Neural progenitor cell (in vitro differentiated cells): ENCODE measurements at regions not wholly inside any gene's neighbourhood (a gene's known extent, or its start where the extent isn't known, plus 50 kb on each side); places are given as distances from the start of the nearest gene placed in this dataset.

Experiments used
- DNase-seq: peaks from one replicate; pipeline ENCODE4 v3.0.0-alpha.2; 2016; ENCODE audit warnings: low spot score
- H2AFZ ChIP-seq: fragments of 200-600 bp; sonication (generic); replicated peaks from 2 replicates; pipeline ENCODE4 v1.6.1; 2016; ENCODE audit warnings: antibody characterized with exemption
- H3F3A ChIP-seq: fragments of 200-600 bp; sonication (generic); 2 replicates; pipeline ENCODE4 v1.6.1; 2016; ENCODE audit warnings: antibody characterized with exemption, low read depth
- H3K27ac ChIP-seq: fragments of 200-600 bp; sonication (generic); 2 replicates; pipeline ENCODE4 v1.5.1; 2016; ENCODE audit warnings: mild to moderate bottlenecking
- H3K27me3 ChIP-seq: fragments of 200-600 bp; sonication (generic); 2 replicates; pipeline ENCODE4 v1.6.1; 2016; ENCODE audit warnings: mild to moderate bottlenecking, moderate library complexity
- H3K36me3 ChIP-seq: fragments of 200-600 bp; sonication (generic); 2 replicates; pipeline ENCODE4 v1.5.1; 2016
- H3K4me1 ChIP-seq: fragments of 200-600 bp; sonication (generic); 2 replicates; pipeline ENCODE4 v1.6.1; 2016; ENCODE audit warnings: mixed run types
- H3K4me2 ChIP-seq: fragments of 200-600 bp; sonication (generic); 2 replicates; pipeline ENCODE4 v1.6.1; 2016
- H3K4me3 ChIP-seq: fragments of 200-600 bp; sonication (generic); 2 replicates; pipeline ENCODE4 v1.5.1; 2016
- H3K79me2 ChIP-seq: fragments of 200-600 bp; sonication (generic); 2 replicates; pipeline ENCODE4 v1.6.1; 2016; ENCODE audit warnings: low read depth
- H3K9ac ChIP-seq: fragments of 200-600 bp; sonication (generic); 2 replicates; pipeline ENCODE4 v1.6.1; 2016
- H3K9me3 ChIP-seq: fragments of 200-600 bp; sonication (generic); 2 replicates; pipeline ENCODE4 v1.5.1; 2016; ENCODE audit warnings: low read depth
- H4K20me1 ChIP-seq: fragments of 200-600 bp; sonication (generic); 2 replicates; pipeline ENCODE4 v1.6.1; 2016; ENCODE audit warnings: low read depth
- H3K27ac Mint-ChIP-seq: 3 replicates; pipeline ENCODE4 v1.8.0; 2021; ENCODE audit warnings: mixed read lengths
- H3K27me3 Mint-ChIP-seq: 2 replicates; pipeline ENCODE4 v1.8.0; 2022; ENCODE audit warnings: low read depth, mild to moderate bottlenecking, inconsistent platforms, moderate library complexity, mixed read lengths; ENCODE audit not compliant: insufficient read depth
- H3K36me3 Mint-ChIP-seq: 3 replicates; pipeline ENCODE4 v1.8.0; 2021; ENCODE audit warnings: mixed read lengths
- H3K4me1 Mint-ChIP-seq: 3 replicates; pipeline ENCODE4 v1.8.0; 2021; ENCODE audit warnings: mixed read lengths
- H3K4me3 Mint-ChIP-seq: 3 replicates; pipeline ENCODE4 v1.8.0; 2021; ENCODE audit warnings: mild to moderate bottlenecking, moderate library complexity, mixed read lengths
- H3K9me3 Mint-ChIP-seq: 3 replicates; pipeline ENCODE4 v1.8.0; 2020; ENCODE audit warnings: mixed read lengths
- EZH2 ChIP-seq: fragments of 200-600 bp; sonication (generic); IDR thresholded peaks from 2 replicates; pipeline ENCODE4 v1.6.1; 2017; ENCODE audit warnings: antibody characterized with exemption, mild to moderate bottlenecking, moderate library complexity
- EZH2phosphoT487 ChIP-seq: fragments of 200-600 bp; sonication (generic); IDR thresholded peaks from 2 replicates; pipeline ENCODE4 v1.6.1; 2017; ENCODE audit warnings: antibody characterized with exemption
- TF ChIP-seq, protein P1 (sequence below): fragments of 200-600 bp; sonication (generic); IDR thresholded peaks from 2 replicates; pipeline ENCODE4 v1.5.1; 2017; ENCODE audit warnings: antibody characterized with exemption, mild to moderate bottlenecking

- Histone ChIP-seq H3K4me3 (no peak overlapping the region), H3K36me3 (no peaks in the 10 kb centered on the region), H3K9me3 (no peaks in the 10 kb centered on the region), H4K20me1 (no peaks in the 10 kb centered on the region), H3K4me2 (no peak overlapping the region), H3K27ac (no peak overlapping the region), H3K9ac (no peak overlapping the region), H2AFZ (no peak overlapping the region), H3K27me3 (no peaks in the 10 kb centered on the region), H3F3A (no peaks in the 10 kb centered on the region), H3K4me1 (no peaks in the 10 kb centered on the region), H3K79me2 (no peaks in the 10 kb centered on the region)
- Mint-ChIP-seq H3K27me3 (peaks cover 7% of the 10 kb centered on the region), H3K4me3 (no peak overlapping the region), H3K4me1 (no peaks in the 10 kb centered on the region), H3K9me3 (no peaks in the 10 kb centered on the region), H3K27ac (no peak overlapping the region), H3K36me3 (no peaks in the 10 kb centered on the region)
- TF ChIP-seq EZH2phosphoT487, result no peak
- no peak for TF ChIP-seq EZH2
- DNase-seq, result no peak
These were observed 593.5 kb downstream of the BCL11A start for GRCh38 chr2:59959944-59960343.

DNA sequence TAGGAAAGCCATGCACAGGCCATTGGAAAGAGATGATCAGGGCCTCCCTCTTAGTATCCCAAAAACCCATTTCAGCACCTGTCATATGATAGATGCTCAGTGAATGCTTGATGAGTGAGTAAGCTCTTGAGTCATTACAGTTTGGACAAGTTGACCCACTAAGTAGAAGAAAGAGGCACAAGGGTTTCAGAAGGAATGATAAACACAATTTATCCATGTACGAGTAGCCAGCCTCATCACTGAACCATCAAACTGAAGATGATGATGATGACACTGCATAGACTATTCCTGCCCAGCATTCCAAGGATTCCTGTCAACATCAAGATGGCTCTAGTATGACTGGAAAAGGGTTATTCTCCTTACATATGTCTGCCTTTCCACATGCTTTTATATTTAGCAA, 596.0 kb downstream of the BCL11A start:
- H3K9ac ChIP-seq, result no peak overlapping the region
- Mint-ChIP-seq H3K27me3 (peaks cover 7% of the 10 kb centered on the region), H3K4me1 (no peaks in the 10 kb centered on the region), H3K9me3 (no peaks in the 10 kb centered on the region), H3K4me3 (no peak overlapping the region), H3K27ac (no peak overlapping the region), H3K36me3 (no peaks in the 10 kb centered on the region)
- no peaks in the 10 kb centered on the region for H3F3A ChIP-seq
- H3K4me2 ChIP-seq, result no peak overlapping the region
- H3K4me3 ChIP-seq, result no peak overlapping the region
- no peaks in the 10 kb centered on the region for H3K79me2 ChIP-seq
- H3K9me3 ChIP-seq, result no peaks in the 10 kb centered on the region
- H3K36me3 ChIP-seq, result no peaks in the 10 kb centered on the region
- H3K27me3 ChIP-seq, result no peaks in the 10 kb centered on the region
- no peak for DNase-seq
- no peaks in the 10 kb centered on the region for H4K20me1 ChIP-seq
- H2AFZ ChIP-seq, result no peak overlapping the region
- no peak overlapping the region for H3K27ac ChIP-seq
- TF ChIP-seq EZH2phosphoT487, result no peak
- TF ChIP-seq, protein P1, sequence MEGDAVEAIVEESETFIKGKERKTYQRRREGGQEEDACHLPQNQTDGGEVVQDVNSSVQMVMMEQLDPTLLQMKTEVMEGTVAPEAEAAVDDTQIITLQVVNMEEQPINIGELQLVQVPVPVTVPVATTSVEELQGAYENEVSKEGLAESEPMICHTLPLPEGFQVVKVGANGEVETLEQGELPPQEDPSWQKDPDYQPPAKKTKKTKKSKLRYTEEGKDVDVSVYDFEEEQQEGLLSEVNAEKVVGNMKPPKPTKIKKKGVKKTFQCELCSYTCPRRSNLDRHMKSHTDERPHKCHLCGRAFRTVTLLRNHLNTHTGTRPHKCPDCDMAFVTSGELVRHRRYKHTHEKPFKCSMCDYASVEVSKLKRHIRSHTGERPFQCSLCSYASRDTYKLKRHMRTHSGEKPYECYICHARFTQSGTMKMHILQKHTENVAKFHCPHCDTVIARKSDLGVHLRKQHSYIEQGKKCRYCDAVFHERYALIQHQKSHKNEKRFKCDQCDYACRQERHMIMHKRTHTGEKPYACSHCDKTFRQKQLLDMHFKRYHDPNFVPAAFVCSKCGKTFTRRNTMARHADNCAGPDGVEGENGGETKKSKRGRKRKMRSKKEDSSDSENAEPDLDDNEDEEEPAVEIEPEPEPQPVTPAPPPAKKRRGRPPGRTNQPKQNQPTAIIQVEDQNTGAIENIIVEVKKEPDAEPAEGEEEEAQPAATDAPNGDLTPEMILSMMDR, result no peak
- H3K4me1 ChIP-seq, result no peaks in the 10 kb centered on the region

- H3K4me1 Mint-ChIP-seq, result no peaks in the 10 kb centered on the region
- DNase-seq, result no peak
- TF ChIP-seq EZH2 (no peak), EZH2phosphoT487 (no peak)
- TF ChIP-seq, protein P1, result no peak
- H3K4me3 ChIP-seq, result no peak overlapping the region
- no peaks in the 10 kb centered on the region for H3K9me3 Mint-ChIP-seq
- H3K9ac ChIP-seq, result no peak overlapping the region
- no peak overlapping the region for H3K27ac Mint-ChIP-seq
- no peak overlapping the region for H3K27ac ChIP-seq
- no peak overlapping the region for H3K4me3 Mint-ChIP-seq
- no peak overlapping the region for H2AFZ ChIP-seq
- no peaks in the 10 kb centered on the region for H4K20me1 ChIP-seq
- no peak overlapping the region for H3K4me2 ChIP-seq
- no peaks in the 10 kb centered on the region for H3K79me2 ChIP-seq
- H3K36me3 Mint-ChIP-seq, result no peaks in the 10 kb centered on the region
- H3K27me3 ChIP-seq, result no peaks in the 10 kb centered on the region
- H3K9me3 ChIP-seq, result no peaks in the 10 kb centered on the region
- H3K27me3 Mint-ChIP-seq, result peaks cover 7% of the 10 kb centered on the region
- no peaks in the 10 kb centered on the region for H3K36me3 ChIP-seq
- no peaks in the 10 kb centered on the region for H3F3A ChIP-seq
- H3K4me1 ChIP-seq, result no peaks in the 10 kb centered on the region
These were observed 596.5 kb downstream of the BCL11A start for GRCh38 chr2:59956981-59957380.

GRCh38 chr2:59947917-59948541, 605.4 kb downstream of the BCL11A start:
- Histone ChIP-seq H3K9ac (no peak overlapping the region), H3K79me2 (no peaks in the 10 kb centered on the region), H3K27me3 (no peaks in the 10 kb centered on the region), H3K36me3 (no peaks in the 10 kb centered on the region), H3K4me3 (no peak overlapping the region), H3F3A (no peaks in the 10 kb centered on the region), H4K20me1 (no peaks in the 10 kb centered on the region), H3K27ac (no peak overlapping the region), H2AFZ (no peak overlapping the region), H3K4me1 (no peaks in the 10 kb centered on the region), H3K4me2 (no peak overlapping the region), H3K9me3 (no peaks in the 10 kb centered on the region)
- Mint-ChIP-seq H3K9me3 (no peaks in the 10 kb centered on the region), H3K4me3 (no peak overlapping the region), H3K27me3 (no peaks in the 10 kb centered on the region), H3K27ac (no peak overlapping the region), H3K4me1 (no peaks in the 10 kb centered on the region), H3K36me3 (no peaks in the 10 kb centered on the region)
- DNase-seq, result no peak
- TF ChIP-seq EZH2phosphoT487 (no peak), EZH2 (no peak)
- TF ChIP-seq, protein P1, result no peak
